ENCODE measurements at regions not wholly inside any gene's neighbourhood (a gene's known extent, or its start where the extent isn't known, plus 50 kb on each side); places are given as distances from the start of the nearest gene placed in this dataset.

GRCh38 chr14:42023452-42023851 lies 416.8 kb downstream of the LRFN5 start:
- no peak for ATAC-seq (ENCODE audit: insufficient number of reproducible peaks, low FRiP score, low read depth)
- no peak overlapping the region for H3K27ac ChIP-seq
- DNase-seq (ENCODE audit: low spot score), result no peak
- H3K36me3 ChIP-seq, result no peaks in the 10 kb centered on the region
- no peaks in the 10 kb centered on the region for H3K4me1 ChIP-seq (ENCODE audit: control insufficient read depth in 1 of 2, low read depth in 2 of 2)
- TF ChIP-seq, protein P1, sequence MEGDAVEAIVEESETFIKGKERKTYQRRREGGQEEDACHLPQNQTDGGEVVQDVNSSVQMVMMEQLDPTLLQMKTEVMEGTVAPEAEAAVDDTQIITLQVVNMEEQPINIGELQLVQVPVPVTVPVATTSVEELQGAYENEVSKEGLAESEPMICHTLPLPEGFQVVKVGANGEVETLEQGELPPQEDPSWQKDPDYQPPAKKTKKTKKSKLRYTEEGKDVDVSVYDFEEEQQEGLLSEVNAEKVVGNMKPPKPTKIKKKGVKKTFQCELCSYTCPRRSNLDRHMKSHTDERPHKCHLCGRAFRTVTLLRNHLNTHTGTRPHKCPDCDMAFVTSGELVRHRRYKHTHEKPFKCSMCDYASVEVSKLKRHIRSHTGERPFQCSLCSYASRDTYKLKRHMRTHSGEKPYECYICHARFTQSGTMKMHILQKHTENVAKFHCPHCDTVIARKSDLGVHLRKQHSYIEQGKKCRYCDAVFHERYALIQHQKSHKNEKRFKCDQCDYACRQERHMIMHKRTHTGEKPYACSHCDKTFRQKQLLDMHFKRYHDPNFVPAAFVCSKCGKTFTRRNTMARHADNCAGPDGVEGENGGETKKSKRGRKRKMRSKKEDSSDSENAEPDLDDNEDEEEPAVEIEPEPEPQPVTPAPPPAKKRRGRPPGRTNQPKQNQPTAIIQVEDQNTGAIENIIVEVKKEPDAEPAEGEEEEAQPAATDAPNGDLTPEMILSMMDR (IDR thresholded peaks at IDR 0.05), result no peak
- no peak overlapping the region for H3K4me3 ChIP-seq
- H3K9me3 ChIP-seq, result no peaks in the 10 kb centered on the region
- H3K27me3 ChIP-seq (replicated peaks; ENCODE audit: insufficient read depth), result no peaks in the 10 kb centered on the region

- Histone ChIP-seq H3K4me3 (no peak overlapping the region), H3K27me3 (replicated peaks; ENCODE audit: insufficient read depth) (no peaks in the 10 kb centered on the region), H3K9me3 (no peaks in the 10 kb centered on the region), H3K4me1 (ENCODE audit: control insufficient read depth in 1 of 2, low read depth in 2 of 2) (no peaks in the 10 kb centered on the region), H3K36me3 (no peaks in the 10 kb centered on the region), H3K27ac (no peak overlapping the region)
- ATAC-seq (ENCODE audit: insufficient number of reproducible peaks, low FRiP score, low read depth) (no peak), DNase-seq (ENCODE audit: low spot score) (no peak)
- TF ChIP-seq, protein P1 (IDR thresholded peaks at IDR 0.05), result no peak
Measured at GRCh38 chr14:42014301-42014700, 407.6 kb downstream of the LRFN5 start.

GRCh38 chr14:42013559-42013958 lies 406.9 kb downstream of the LRFN5 start:
- Histone ChIP-seq H3K36me3 (no peaks in the 10 kb centered on the region), H3K27me3 (replicated peaks; ENCODE audit: insufficient read depth) (no peaks in the 10 kb centered on the region), H3K27ac (no peak overlapping the region), H3K9me3 (no peaks in the 10 kb centered on the region), H3K4me3 (no peak overlapping the region), H3K4me1 (ENCODE audit: control insufficient read depth in 1 of 2, low read depth in 2 of 2) (no peaks in the 10 kb centered on the region)
- ATAC-seq (ENCODE audit: insufficient number of reproducible peaks, low FRiP score, low read depth) (no peak), DNase-seq (ENCODE audit: low spot score) (no peak)
- TF ChIP-seq, protein P1 (IDR thresholded peaks at IDR 0.05), result no peak

GRCh38 chr14:42013153-42013552 lies 406.5 kb downstream of the LRFN5 start:
- H3K36me3 ChIP-seq, result no peaks in the 10 kb centered on the region
- no peak overlapping the region for H3K4me3 ChIP-seq
- DNase-seq (ENCODE audit: low spot score) (no peak), ATAC-seq (ENCODE audit: insufficient number of reproducible peaks, low FRiP score, low read depth) (no peak)
- TF ChIP-seq, protein P1 (IDR thresholded peaks at IDR 0.05), result no peak
- H3K9me3 ChIP-seq, result no peaks in the 10 kb centered on the region
- no peak overlapping the region for H3K27ac ChIP-seq
- H3K4me1 ChIP-seq (ENCODE audit: control insufficient read depth in 1 of 2, low read depth in 2 of 2), result no peaks in the 10 kb centered on the region
- no peaks in the 10 kb centered on the region for H3K27me3 ChIP-seq (replicated peaks; ENCODE audit: insufficient read depth)

DNA sequence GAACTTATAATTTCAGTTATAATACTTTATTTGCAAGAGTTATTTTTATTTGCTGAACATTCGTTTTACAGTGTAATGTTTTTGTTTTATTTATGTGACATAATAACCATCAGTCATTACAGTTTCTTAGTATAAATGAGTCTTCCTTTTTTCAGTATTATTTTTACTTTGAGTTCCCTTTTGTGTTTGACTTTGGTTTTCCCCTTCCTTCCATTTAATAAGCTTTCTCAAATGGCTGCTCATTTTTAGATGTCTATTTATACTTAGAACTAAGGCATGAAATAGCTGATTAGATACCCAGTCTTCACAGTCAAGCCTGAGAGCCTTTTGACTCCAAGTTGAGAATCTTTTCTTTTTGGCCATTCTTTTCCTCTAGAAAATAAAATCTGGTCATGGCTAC lies 404.5 kb downstream of the LRFN5 start:
- Histone ChIP-seq H3K27ac (no peak overlapping the region), H3K4me3 (no peak overlapping the region), H3K27me3 (replicated peaks; ENCODE audit: insufficient read depth) (no peaks in the 10 kb centered on the region), H3K9me3 (no peaks in the 10 kb centered on the region), H3K36me3 (no peaks in the 10 kb centered on the region), H3K4me1 (ENCODE audit: control insufficient read depth in 1 of 2, low read depth in 2 of 2) (no peaks in the 10 kb centered on the region)
- ATAC-seq (ENCODE audit: insufficient number of reproducible peaks, low FRiP score, low read depth) (no peak), DNase-seq (ENCODE audit: low spot score) (no peak)
- TF ChIP-seq, protein P1 (IDR thresholded peaks at IDR 0.05), result no peak

All from thoracic aorta (tissue), 2 donors.